Epidermal melanocyte (primary cell): ENCODE measurements at regions not wholly inside any gene's neighbourhood (a gene's known extent, or its start where the extent isn't known, plus 50 kb on each side); places are given as distances from the start of the nearest gene placed in this dataset.
"Not testable (repeated sequence)": the region's sequence is repeated elsewhere in the genome, so short reads cannot be mapped to it uniquely, and the experiment has no call there.

Experiments
- DNase-seq: peaks from one replicate; pipeline ENCODE4 v3.0.0; 2011; ENCODE audit warnings: low spot score; ENCODE audit not compliant: insufficient read length

DNA sequence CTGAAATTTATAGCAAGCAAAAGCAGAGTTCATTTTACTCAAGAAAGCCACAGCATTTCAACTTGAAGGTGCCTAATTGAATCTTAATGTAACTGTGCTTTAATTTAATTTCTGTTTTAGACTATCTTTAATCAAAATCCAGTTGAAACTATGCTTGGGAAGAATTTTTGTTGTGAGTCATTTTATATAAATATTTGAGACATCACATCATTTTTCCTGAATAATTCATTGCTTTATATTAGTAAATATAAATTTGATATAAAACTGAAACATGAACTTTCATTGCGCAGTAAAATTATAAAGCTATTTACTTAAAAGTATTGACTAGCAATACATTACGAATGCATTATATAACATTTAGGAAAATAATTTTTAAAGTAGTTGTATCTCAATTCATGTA is 1937.1 kb upstream of the CDH9 start:
- no peak for DNase-seq

DNA sequence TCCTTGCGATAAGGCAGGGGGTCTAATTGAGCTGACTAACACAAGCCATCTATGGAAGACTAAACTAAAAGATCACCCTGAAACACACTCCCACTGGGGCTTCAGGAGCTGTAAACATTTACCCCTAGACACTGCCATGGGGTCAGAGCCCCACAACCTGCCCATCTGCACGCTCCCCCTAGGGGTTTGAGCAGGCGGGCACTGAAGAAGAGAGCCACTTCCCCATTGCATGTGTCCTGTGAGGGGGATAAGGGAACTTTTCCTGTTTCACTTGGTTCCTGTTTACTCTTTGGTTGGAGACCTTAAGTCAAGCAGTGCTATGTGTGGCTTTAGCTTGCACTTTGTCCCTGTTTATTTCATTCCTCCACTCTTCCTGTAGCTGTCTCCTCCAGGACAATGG is 1929.5 kb upstream of the CDH9 start:
- DNase-seq: no peak

DNA sequence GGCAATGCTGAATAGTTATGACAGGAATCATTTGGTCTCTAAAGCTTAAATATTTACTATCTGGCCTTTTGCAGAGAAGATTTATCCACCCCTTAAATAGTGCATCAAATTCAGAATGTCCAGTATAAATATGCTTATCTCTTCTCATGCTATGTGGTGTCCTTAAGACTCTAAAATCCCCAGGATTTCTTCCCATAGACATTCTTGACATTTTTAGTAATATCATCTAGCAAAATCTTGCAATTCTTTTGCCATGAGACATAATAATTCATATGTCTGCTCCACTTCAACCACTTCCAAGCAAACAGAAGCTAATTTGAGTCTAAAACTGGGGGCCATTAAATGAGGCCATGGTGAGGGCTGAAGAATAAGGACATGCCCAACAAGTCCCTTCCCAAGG is 1923.4 kb upstream of the CDH9 start:
- no peak for DNase-seq

DNA sequence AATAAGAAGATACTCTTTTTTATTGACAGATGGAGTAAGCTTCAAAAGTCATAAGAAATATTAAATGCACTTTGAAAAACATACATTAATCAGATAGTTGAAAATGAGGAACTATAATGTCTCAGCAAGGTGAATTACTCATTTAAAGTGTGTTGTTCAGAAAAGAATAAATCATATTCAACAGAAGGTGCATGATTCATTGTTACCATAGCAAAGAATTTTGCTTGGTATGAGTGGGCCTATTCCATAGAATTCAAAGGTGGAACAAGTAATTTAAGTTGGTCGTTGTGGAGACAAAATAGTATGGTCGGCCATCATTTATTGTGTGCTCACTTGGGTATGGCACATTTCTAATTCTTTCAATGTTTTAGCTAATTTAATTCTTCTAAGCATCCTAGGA is 1920.2 kb upstream of the CDH9 start:
- no peak for DNase-seq

DNA sequence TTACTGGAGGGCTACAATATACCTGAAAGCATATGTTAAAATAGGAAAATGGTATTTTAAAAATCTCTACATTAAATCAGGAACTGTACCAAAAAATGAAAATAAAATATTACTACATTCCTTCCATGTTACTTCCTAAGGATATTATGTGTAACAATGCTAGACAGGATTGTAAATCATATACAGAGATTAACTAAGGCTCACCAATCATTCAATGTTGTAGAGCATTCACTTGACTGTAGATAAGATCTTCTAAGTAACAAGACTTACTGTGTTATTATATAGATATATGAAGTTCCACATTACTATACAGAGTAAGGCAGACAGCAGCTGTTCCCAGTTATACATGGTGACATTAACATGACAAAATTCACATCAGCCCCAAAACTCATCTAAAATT is 1919.1 kb upstream of the CDH9 start:
- no peak for DNase-seq

DNA sequence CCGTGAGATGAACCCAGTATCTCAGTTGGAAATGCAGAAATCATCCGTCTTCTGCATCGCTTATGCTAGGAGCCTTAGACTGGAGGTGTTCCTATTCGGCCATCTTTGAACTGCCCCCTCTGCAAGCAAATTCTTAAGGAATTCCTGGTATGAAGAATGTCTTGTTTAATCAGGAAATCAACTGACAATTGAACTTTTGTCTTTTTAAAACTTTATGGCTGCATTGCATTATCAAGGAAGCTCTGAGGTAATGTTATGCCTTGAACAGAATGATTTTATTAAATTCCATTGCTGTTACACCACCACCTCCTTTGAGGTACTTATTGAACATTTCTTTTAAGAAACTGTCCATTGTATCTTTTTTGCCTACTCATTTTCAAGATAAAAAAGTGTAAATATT is 1915.7 kb upstream of the CDH9 start:
- DNase-seq: no peak

DNA sequence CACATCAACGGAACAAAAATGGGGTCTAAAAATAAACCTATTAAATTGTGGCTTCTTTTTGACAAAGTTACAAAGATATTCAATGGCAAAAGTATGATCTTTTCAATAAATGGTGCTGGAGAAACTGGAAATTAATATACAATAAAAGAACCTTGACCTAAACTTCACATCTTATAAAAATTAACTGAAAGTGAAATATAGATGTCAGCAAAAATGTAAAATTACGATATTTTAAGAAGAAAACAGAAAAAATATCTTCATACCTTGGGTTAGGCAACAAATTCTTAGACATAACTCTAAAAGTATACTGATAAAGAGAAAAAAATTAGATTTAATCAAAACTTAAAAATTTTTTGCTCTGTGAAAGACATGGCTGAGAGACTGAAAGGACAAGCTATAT is 1909.5 kb upstream of the CDH9 start:
- DNase-seq: no peak

DNA sequence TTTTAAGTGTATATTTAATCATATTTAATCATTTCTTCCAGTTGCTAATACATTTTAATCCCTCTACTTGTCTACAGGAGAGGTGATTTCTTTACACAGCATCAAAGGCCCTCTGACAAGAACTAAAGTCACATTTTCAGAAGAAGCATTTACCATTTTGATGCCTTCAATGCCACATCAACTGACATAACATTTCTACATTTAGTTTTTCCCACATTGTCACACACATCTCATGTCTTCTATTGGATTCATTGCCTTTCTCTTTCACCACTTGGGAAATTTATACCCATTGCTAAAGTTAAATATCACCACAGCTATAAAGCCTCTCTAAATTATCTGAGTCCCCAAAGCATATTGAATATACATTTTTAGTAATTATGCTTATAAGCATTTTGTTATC is 1907.5 kb upstream of the CDH9 start:
- DNase-seq: no peak

DNA sequence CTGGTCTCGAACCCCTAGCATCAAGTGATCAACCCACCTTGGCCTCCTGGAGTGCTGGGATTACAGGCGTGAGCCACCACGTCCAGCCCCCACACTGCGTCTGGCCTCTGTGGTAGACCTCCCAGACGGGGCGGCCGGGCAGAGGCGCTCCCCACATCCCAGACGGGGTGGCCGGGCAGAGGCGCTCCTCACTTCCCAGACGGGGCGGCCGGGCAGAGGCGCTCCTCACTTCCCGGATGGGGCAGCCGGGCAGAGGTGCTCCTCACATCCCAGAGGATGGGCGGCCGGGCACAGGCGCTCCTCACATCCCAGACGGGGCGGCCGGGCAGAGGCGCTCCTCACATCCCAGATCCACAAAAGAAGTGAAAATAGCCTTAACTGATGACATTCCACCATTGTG is 1891.0 kb upstream of the CDH9 start:
- not testable (repeated sequence) for DNase-seq

DNA sequence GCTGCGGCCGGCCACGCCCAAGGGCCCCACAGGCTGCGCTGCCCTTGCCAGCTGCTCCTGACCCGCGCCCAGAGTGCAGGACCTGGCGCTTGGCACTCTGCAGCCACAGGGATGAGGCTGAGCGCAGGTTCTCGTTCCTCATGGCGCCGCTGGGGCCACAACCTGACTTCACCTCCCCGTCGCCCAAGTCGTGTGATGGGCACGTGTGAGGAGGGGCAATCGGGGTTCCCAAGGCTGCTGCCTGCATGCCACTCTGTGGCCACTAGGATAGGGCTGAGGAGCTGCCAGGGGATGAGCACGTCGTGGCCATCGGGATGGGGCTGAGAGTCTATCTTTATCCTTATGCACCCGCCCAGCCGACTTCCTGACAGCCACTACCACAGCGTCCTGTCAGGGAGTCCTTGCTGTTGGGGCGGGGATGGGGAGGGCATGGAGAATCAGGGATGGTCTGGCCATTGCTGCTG is 1890.0 kb upstream of the CDH9 start:
- DNase-seq: not testable (repeated sequence)

DNA sequence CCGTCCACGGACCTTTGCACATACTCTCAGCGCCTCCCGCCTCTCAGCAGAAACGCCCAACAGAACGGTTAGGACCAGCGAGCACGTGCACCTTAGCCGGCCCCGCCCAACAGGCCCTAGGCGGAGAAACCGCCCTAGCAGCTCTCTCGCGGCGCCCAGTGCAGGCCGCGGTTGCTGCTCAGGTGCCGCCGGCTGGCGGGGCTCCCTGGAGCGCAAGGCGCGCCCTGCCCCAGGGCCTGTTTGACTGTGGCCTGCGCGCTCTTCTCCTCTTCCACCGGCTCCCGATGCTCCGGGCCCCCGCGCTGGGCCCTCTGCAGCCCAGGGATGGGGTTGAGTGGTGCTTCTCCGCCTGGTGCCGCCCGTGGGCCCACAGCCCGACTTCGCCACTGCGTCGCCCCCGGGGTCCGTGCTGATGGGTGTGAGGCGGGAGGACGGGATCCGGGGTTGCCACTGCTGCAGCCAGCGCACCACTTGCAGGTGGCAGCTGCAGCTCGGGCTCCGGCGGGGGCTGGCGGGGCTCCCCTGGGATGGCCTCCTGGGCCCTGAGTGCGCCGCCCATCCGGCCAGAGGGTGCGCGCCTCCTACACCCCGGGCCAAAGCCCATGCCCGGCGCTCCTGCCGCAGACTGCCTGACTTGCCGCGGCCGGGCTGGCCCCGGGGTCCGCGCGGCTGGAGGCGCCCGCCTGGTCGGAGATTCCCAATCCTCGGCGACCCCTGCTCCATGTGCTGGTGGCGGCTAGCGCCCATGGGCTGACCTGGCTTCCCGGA is 1889.4 kb upstream of the CDH9 start:
- DNase-seq: no peak

DNA sequence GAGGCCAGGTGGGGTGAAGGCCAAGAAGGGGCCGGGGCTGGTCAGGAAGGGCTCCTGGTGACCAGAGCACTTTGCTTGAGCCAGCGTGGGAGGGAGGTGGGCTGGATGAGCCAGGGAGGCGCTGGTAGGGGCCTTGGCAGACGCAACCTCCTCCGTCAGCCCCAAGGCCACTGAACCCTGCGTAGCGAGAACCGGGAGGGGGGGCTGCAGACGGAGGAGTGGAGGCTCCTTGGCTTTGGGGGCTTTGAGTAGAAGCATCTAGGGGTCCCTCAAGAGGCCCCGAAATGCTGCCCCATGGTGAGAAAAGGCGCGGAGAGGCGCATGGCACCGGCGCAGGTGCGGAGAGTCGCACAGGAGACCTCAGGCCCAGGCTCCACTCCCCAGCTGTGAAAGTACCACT is 1888.0 kb upstream of the CDH9 start:
- no peak for DNase-seq

DNA sequence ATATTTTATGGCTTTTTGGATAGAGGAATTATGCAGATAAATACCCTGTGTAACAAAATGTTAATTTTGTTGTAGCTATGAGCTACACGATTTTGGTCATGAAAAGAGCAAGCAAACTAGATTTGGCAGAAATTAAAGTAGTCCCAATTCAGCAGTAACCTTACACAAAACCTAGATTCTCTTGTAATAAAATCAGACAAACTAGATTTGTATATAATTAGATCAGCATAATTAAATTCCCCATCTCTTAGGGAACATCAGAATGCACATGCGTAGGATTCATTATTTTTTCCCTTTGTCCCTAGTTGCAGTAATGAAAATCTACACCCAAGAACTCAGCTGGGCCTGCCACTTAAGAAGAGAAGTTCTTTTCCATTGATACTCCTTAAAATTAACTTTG is 1879.2 kb upstream of the CDH9 start:
- DNase-seq: no peak

DNA sequence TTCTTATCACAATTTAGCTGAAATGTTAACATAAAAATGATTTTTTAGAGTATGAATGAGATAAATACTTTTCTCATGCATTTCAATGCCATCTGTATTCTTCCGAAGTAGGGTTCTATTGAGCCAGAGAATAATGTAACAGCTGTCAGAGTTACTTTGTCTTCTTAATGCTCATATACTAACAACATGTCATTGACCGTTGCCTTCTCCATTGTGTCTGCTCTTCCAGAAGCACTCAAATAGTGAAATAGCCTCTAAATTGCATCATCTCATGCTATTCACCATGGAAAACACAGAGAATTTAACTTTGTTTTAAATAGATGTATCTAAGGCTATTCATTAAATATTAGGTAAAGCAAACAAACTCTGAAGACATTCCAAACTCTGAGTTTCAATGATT is 1875.9 kb upstream of the CDH9 start:
- DNase-seq: no peak

DNA sequence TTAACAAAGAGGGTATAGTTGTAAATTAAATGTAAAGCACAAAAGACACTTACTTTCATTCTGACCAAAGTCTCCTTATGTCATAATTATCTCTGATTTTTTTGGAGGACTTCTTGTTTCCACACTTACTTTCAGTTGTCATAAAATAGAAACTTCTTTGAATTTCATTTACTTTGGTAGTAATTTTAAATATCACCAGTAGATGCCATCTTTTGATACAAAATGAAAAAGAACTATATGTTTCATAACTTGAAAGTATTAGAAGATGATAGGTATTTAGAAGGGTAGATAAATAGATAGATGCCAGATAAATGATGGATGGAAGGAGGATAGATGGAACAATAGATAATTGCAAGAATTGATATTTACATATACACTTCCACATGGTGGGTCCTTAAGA is 1865.3 kb upstream of the CDH9 start:
- no peak for DNase-seq

DNA sequence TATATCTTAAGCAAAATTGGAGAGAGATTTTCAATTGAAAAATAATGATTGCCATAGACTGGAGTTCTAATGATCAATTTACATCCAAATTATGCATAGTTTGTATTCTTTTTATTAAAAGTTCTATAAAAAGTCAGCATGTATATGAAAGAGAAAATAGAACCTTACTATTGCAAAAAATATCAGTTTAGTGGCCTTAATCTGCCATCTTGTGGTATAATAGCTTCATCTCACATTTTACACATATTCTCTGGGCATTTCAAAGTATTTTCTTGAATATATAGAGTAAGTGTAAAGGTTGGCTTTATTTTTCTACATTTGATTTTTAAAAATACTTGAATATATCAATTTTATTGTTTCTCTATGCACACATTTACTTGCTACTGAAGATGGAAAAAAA is 1858.6 kb upstream of the CDH9 start:
- DNase-seq: no peak

DNA sequence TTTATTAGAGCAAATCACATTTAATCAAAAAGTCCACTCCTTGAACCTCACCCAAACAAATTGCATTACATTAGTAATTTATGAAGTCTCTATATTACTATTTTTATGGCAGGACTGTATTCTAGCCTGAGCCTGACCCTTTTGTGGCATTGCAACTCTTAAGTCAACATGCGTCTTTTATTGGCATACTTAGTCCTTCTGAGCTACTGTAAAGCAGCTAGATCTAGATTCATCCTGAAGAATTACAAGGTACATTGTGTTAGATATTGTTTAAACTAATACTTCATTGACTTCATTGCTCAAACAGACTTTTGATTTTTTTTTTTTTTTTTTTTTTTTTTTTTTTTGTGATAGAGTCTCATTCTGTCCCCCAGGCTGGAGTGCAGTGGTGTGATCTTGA is 1842.5 kb upstream of the CDH9 start:
- no peak for DNase-seq

DNA sequence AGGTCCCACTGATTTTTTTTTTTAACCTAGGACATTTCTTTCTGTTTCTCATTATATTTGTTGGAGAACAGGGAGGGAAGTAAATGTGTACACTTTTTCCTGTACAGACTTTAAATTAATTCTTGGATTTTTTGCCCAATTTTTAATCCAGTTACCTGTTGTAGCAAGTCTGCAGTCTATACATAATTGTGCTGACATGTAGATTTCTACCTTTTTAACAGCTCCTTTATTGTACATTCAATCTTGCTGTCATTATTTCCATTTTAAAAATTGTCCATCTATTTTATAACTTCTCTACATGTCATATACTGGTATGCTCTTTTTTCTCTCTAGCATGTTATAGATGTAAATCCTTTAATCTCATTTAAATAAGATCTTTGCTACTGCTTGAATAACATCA is 1838.7 kb upstream of the CDH9 start:
- no peak for DNase-seq

DNA sequence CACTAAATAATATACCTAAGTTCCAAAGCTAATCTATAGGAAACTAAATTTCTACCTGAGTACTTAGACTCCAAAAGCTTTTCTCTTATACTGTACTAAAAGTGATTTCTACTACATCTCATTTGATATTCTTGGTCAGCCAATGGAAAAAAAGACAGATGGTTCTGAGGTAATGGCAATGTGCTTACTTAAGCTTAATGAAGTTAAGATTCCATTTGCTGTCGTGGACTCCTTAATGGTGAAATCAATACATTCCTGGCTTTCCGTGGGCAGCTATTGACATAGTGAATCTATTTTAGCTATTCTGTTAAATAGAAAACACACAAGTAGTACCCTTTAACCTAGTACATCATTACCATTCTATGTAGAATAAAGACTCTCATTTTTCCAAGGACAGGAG is 1825.6 kb upstream of the CDH9 start:
- no peak for DNase-seq

DNA sequence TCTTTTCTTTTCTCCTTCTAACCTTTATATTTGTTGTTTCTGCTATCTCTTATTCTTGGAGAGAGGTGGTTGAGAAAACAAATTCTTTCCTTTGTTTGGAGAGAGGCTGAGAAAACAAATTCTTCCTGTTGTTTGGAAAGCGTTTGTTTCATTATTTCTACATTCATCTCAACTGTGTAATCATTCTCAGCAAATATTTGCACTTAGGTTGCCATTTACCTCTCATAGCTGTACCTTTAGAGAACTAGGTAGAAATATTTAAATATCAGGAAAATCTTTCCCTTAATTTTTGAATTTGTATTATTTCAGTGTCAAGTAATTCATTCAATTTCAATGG is 1824.4 kb upstream of the CDH9 start:
- DNase-seq: no peak

DNA sequence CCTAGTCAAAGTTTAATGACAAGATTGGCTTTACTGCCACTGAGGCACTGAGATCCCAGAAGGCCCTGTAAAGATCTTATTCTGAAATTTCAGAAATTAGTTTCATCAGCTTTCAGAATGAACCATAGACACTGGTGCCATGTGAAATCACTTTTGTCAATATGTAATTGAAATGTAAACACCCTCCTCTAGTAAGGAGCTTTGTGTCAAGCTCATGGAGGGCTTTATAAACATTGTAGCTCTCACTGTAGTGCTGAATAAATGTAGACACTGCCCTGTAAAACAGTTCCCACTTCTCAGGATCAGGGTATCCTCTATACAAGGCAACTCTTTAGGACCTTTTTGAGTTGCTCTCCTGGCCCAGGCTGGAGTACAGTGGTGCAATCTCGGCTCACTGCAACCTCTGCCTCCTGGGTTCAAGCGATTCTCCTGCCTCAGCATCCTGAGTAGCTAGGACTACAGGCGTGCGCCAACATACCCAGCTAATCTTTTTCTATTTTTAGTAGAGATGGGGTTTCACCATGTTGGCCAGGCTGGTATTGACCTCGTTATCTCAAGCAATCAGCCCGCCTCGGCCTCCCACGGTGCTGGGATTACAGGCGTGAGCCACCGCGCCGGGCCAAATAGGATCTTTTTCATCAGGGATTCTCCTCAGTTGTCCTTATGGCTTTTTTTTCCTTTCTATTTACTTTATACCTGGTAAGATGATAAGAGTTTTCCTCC is 1823.9 kb upstream of the CDH9 start:
- no peak for DNase-seq

DNA sequence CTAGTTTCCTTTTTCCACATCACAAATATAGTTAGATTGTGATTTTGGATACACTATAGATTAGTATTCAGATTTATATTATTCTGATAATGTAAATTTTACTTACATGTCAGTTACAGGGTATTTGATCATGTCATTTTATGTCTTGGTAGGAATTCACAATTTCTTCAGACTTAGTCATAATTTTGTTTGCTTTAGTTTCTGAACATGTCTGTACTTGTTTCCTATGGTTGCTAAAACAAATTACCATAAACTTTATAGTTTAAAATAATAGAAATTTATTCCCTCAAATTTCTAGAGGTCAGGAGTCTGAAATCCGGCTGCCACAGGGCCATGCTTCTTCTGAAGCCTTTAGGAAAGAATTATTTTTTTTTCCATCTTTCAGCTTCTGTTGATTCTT is 1817.2 kb upstream of the CDH9 start:
- DNase-seq: no peak

DNA sequence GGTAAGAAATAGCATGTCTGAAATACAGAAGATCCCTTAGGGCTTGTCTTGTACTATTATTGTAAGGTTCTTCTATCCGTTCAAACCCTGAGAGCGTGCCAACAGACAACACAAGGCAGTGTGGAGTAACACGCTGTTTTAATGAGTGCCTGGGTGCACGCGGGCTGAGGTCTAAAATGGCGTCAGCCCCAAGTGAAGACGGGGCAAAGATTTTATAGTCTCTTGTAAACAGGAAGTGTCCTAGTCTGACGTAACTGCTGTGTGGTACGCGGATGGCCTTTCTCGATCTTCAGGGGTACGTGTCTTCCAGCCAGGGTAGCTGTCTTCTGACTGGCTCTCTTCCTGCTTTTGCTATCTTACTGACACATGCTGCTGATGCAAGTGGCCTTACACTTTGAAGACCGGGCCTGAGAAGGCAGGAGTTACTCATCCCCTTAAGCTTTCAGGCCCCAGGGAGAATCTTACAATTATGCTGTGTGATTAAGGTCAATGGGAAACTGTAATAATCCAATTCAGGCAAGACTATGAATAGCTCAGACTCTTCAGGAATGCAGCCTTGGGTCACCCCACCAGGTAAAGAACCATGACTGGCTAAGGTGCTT is 1812.0 kb upstream of the CDH9 start:
- no peak for DNase-seq
